ENCODE measurements at regions not wholly inside any gene's neighbourhood (a gene's known extent, or its start where the extent isn't known, plus 50 kb on each side); places are given as distances from the start of the nearest gene placed in this dataset.

DNA sequence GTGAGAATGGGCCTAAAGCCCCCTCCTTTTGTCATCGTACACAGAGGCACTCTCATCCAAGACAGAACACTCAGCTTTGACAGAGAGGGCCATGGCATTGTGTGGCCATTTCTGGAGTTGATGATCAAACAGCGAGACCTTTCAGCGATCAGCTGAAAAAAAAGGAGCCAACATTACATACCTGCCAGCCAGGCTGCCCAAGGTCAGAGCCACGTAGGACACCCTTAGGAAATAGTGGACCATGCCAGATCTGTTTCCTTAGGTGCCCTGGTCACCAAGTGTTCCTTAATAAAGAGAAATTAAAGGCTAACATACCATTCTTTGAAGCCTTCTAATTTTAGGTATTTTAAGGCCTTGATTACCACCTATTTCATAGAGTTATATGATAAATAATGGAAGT, 105.5 kb upstream of the PRLR start:
- TF ChIP-seq POLR2A (IDR thresholded peaks at IDR 0.05; ENCODE audit: low read depth, low read length) (no peak), TAF1 (IDR thresholded peaks at IDR 0.05; ENCODE audit: borderline replicate concordance, low read depth, low read length) (no peak), POLR2AphosphoS5 (IDR thresholded peaks at IDR 0.05; ENCODE audit: low read depth, low read length) (no peak)
